Loucy (cell line): ENCODE measurements at regions not wholly inside any gene's neighbourhood (a gene's known extent, or its start where the extent isn't known, plus 50 kb on each side); places are given as distances from the start of the nearest gene placed in this dataset.

Source experiments
- H2AFZ ChIP-seq: fragments of 200-600 bp; sonication (generic); 2 replicates; pipeline ENCODE4 v1.6.0; 2016; ENCODE audit warnings: antibody characterized with exemption, mild to moderate bottlenecking, low read length, moderate library complexity
- H3F3A ChIP-seq: fragments of 200-600 bp; 2 replicates; pipeline ENCODE4 v1.6.0; 2016; ENCODE audit warnings: antibody characterized with exemption, low read depth, mild to moderate bottlenecking
- H3K27me3 ChIP-seq: fragments of 200-600 bp; sonication (generic); 2 replicates; pipeline ENCODE4 v1.6.1; 2014; ENCODE audit warnings: low read length, mild to moderate bottlenecking; ENCODE audit not compliant: insufficient read depth, poor library complexity, severe bottlenecking
- H3K36me3 ChIP-seq: fragments of 200-600 bp; sonication (generic); 2 replicates; pipeline ENCODE4 v1.6.1; 2016; ENCODE audit warnings: low read length; ENCODE audit not compliant: insufficient read depth
- H3K4me1 ChIP-seq: fragments of 200-600 bp; sonication (generic); 2 replicates; pipeline ENCODE4 v1.5.1; 2014; ENCODE audit warnings: low read length, mild to moderate bottlenecking; ENCODE audit not compliant: insufficient read depth, poor library complexity, severe bottlenecking
- H3K4me2 ChIP-seq: fragments of 200-600 bp; sonication (generic); 2 replicates; pipeline ENCODE4 v1.6.0; 2014; ENCODE audit warnings: antibody characterized with exemption, low read length, low read depth, mild to moderate bottlenecking; ENCODE audit not compliant: poor library complexity, severe bottlenecking
- H3K4me3 ChIP-seq: fragments of 200-600 bp; sonication (generic); 2 replicates; pipeline ENCODE4 v1.5.1; 2014; ENCODE audit warnings: low read length, mild to moderate bottlenecking, mixed read lengths; ENCODE audit not compliant: poor library complexity, severe bottlenecking
- H3K79me2 ChIP-seq: fragments of 200-600 bp; sonication (generic); 2 replicates; pipeline ENCODE4 v1.6.1; 2014; ENCODE audit warnings: low read length; ENCODE audit not compliant: insufficient read depth
- H3K9ac ChIP-seq: fragments of 200-600 bp; sonication (generic); 2 replicates; pipeline ENCODE4 v1.6.0; 2014; ENCODE audit warnings: mild to moderate bottlenecking, low read depth, low read length, moderate library complexity; ENCODE audit not compliant: poor library complexity, severe bottlenecking
- H3K9me2 ChIP-seq: fragments of 200-600 bp; sonication (generic); replicated peaks from 2 replicates; pipeline ENCODE4 v1.6.1; 2016; ENCODE audit warnings: low read depth, low read length, mixed read lengths
- H3K9me3 ChIP-seq: fragments of 200-600 bp; sonication (generic); 2 replicates; pipeline ENCODE4 v1.6.1; 2014; ENCODE audit warnings: mild to moderate bottlenecking, antibody characterized with exemption, low read length, low read depth; ENCODE audit not compliant: insufficient read depth
- H4K20me1 ChIP-seq: fragments of 200-600 bp; sonication (generic); 2 replicates; pipeline ENCODE4 v1.6.0; 2014; ENCODE audit warnings: antibody characterized with exemption, low read length, mild to moderate bottlenecking; ENCODE audit not compliant: insufficient read depth, poor library complexity, severe bottlenecking
- CTCF ChIP-seq: fragments of 200-600 bp; sonication (generic); conservative IDR thresholded peaks from 2 replicates; pipeline ENCODE4 v1.5.1; 2014; ENCODE audit warnings: mild to moderate bottlenecking, antibody characterized with exemption, low read length
- EZH2phosphoT487 ChIP-seq: fragments of 200-600 bp; IDR thresholded peaks from 2 replicates; pipeline ENCODE4 v1.6.1; 2018; ENCODE audit warnings: antibody characterized with exemption, mild to moderate bottlenecking, moderate library complexity, borderline replicate concordance

- Histone ChIP-seq H3K36me3 (no peaks in the 10 kb centered on the region), H3K4me2 (no peak overlapping the region), H3K9me2 (no peaks in the 10 kb centered on the region), H3K27me3 (no peaks in the 10 kb centered on the region), H3K79me2 (no peaks in the 10 kb centered on the region), H3K9ac (no peak overlapping the region), H2AFZ (no peak overlapping the region), H4K20me1 (no peaks in the 10 kb centered on the region), H3F3A (no peaks in the 10 kb centered on the region), H3K9me3 (peaks cover 12% of the 10 kb centered on the region; the same call in 1 of the 2 replicates), H3K4me1 (no peaks in the 10 kb centered on the region), H3K4me3 (no peak overlapping the region)
- TF ChIP-seq CTCF (no peak), EZH2phosphoT487 (no peak)
Measured at GRCh38 chr16:35690413-35690812, 2231.0 kb downstream of the TP53TG3F start.

- H3K9me3 ChIP-seq = peaks cover 8% of the 10 kb centered on the region; the same call in 1 of the 2 replicates
- no peak overlapping the region for H3K9ac ChIP-seq
- no peak overlapping the region for H3K4me2 ChIP-seq
- H3K4me1 ChIP-seq = no peaks in the 10 kb centered on the region
- H2AFZ ChIP-seq = no peak overlapping the region
- H3K27me3 ChIP-seq = no peaks in the 10 kb centered on the region
- H3F3A ChIP-seq = no peaks in the 10 kb centered on the region
- no peak overlapping the region for H3K4me3 ChIP-seq
- H3K9me2 ChIP-seq = no peaks in the 10 kb centered on the region
- TF ChIP-seq EZH2phosphoT487 = no peak
- TF ChIP-seq CTCF = no peak
- no peaks in the 10 kb centered on the region for H3K36me3 ChIP-seq
- no peaks in the 10 kb centered on the region for H3K79me2 ChIP-seq
- no peaks in the 10 kb centered on the region for H4K20me1 ChIP-seq
Measured at GRCh38 chr16:35691057-35691456, 2231.6 kb downstream of the TP53TG3F start.

GRCh38 chr16:35692824-35693223 lies 2233.4 kb downstream of the TP53TG3F start:
- H3K9ac ChIP-seq = no peak overlapping the region
- TF ChIP-seq CTCF (no peak), EZH2phosphoT487 (no peak)
- H3K9me3 ChIP-seq = peaks cover 8% of the 10 kb centered on the region; the same call in 1 of the 2 replicates

More at GRCh38 chr16:35692824-35693223, 2233.4 kb downstream of the TP53TG3F start:
- no peaks in the 10 kb centered on the region for H3K79me2 ChIP-seq
- H4K20me1 ChIP-seq = no peaks in the 10 kb centered on the region
- no peaks in the 10 kb centered on the region for H3K9me2 ChIP-seq
- no peak overlapping the region for H3K4me3 ChIP-seq
- no peaks in the 10 kb centered on the region for H3K36me3 ChIP-seq
- H3K4me1 ChIP-seq = no peaks in the 10 kb centered on the region
- no peaks in the 10 kb centered on the region for H3F3A ChIP-seq
- no peak overlapping the region for H2AFZ ChIP-seq
- H3K4me2 ChIP-seq = no peak overlapping the region
- no peaks in the 10 kb centered on the region for H3K27me3 ChIP-seq
